Sigmoid colon (tissue), 3 donors: ENCODE measurements at regions not wholly inside any gene's neighbourhood (a gene's known extent, or its start where the extent isn't known, plus 50 kb on each side); places are given as distances from the start of the nearest gene placed in this dataset.

ENCODE experiments used
- CTCF ChIP-seq, 4 experiments: fragments of 450-650 bp in 3 of 4; fragments of 200-600 bp in 1 of 4; IDR thresholded peaks; one replicate each; pipeline ENCODE4 v1.5.1; 2016 to 2019; ENCODE audit warnings: antibody characterized with exemption in 4 of 4, mild to moderate bottlenecking in 3 of 4, moderate library complexity in 2 of 4
- POLR2A ChIP-seq, 2 donors: fragments of 450-650 bp; IDR thresholded peaks; one replicate each; pipeline ENCODE4 v1.6.1; 2016; ENCODE audit warnings: antibody characterized with exemption in 2 of 2, mild to moderate bottlenecking in 2 of 2, moderate library complexity in 2 of 2

GRCh38 chr7:25031007-25031406 is 51.0 kb upstream of the OSBPL3 start:
- TF ChIP-seq CTCF (IDR thresholded peaks at IDR 0.05) (no peak), POLR2A (IDR thresholded peaks at IDR 0.05) (no peak)
